Memory B cell (primary cell): ENCODE measurements at regions not wholly inside any gene's neighbourhood (a gene's known extent, or its start where the extent isn't known, plus 50 kb on each side); places are given as distances from the start of the nearest gene placed in this dataset.
"Not testable (repeated sequence)": the region's sequence is repeated elsewhere in the genome, so short reads cannot be mapped to it uniquely, and the experiment has no call there.

Experiments used
- ATAC-seq: fragments of 150-1000 bp; cut with Tn5 transposase; 2 replicates; pipeline ENCODE4 v1.10.0; 2021; ENCODE audit warnings: low read depth, mild to moderate bottlenecking, moderate library complexity
- DNase-seq, 2 donors: peaks; one replicate each; pipeline ENCODE4 v3.0.0; 2022; ENCODE audit warnings: low spot score in 2 of 2
- H3K27ac Mint-ChIP-seq: one replicate; pipeline ENCODE4 v1.8.0; 2022; ENCODE audit warnings: mild to moderate bottlenecking, moderate library complexity, mixed read lengths
- H3K27me3 Mint-ChIP-seq: one replicate; pipeline ENCODE4 v1.8.0; 2022; ENCODE audit warnings: mixed read lengths
- H3K36me3 Mint-ChIP-seq: one replicate; pipeline ENCODE4 v1.8.0; 2022; ENCODE audit warnings: mild to moderate bottlenecking, mixed read lengths
- H3K4me1 Mint-ChIP-seq: one replicate; pipeline ENCODE4 v1.8.0; 2022; ENCODE audit warnings: mixed read lengths
- H3K4me3 Mint-ChIP-seq: one replicate; pipeline ENCODE4 v1.8.0; 2022; ENCODE audit warnings: mild to moderate bottlenecking, moderate library complexity, mixed read lengths
- H3K9me3 Mint-ChIP-seq: one replicate; pipeline ENCODE4 v1.8.0; 2022; ENCODE audit warnings: mixed read lengths

DNA sequence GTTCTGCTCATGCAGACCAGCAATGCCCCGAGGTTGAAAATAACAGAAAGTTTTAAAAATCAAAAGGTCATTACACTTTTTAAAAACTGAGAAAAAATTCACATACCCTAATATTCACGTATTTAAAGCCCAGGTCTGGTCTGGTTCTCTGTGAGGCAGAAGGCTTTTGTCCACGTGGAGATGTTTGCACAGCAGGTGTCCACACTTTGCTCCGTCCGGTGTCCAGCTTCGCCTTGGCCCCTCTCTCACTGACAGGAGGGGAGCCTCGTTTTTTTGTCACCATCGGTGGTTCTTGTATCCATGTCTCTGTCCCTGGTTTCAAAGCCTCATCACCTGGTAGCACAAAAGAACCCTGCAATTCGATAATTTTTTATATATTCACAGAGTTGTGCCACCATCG is 434.6 kb upstream of the FRG1 start:
- peaks cover 3% of the 10 kb centered on the region for H3K4me1 Mint-ChIP-seq
- H3K9me3 Mint-ChIP-seq: peaks cover 10% of the 10 kb centered on the region
- no peak overlapping the region for H3K4me3 Mint-ChIP-seq
- H3K27ac Mint-ChIP-seq: no peak overlapping the region
- peaks cover 3% of the 10 kb centered on the region for H3K27me3 Mint-ChIP-seq
- no peak for DNase-seq
- no peak for ATAC-seq
- no peaks in the 10 kb centered on the region for H3K36me3 Mint-ChIP-seq

- H3K9me3 Mint-ChIP-seq: peaks cover 11% of the 10 kb centered on the region
These were observed 433.6 kb upstream of the FRG1 start for GRCh38 chr4:189507060-189507459.

GRCh38 chr4:189510601-189511000 is 430.1 kb upstream of the FRG1 start:
- H3K27ac Mint-ChIP-seq: no peak overlapping the region

More at GRCh38 chr4:189507060-189507459, 433.6 kb upstream of the FRG1 start:
- DNase-seq (no peak), ATAC-seq (no peak)
- peaks cover 3% of the 10 kb centered on the region for H3K27me3 Mint-ChIP-seq
- no peak overlapping the region for H3K27ac Mint-ChIP-seq
- H3K4me1 Mint-ChIP-seq: peaks cover 3% of the 10 kb centered on the region
- H3K4me3 Mint-ChIP-seq: no peak overlapping the region
- no peaks in the 10 kb centered on the region for H3K36me3 Mint-ChIP-seq

GRCh38 chr4:189511581-189511980 is 429.1 kb upstream of the FRG1 start:
- DNase-seq (no peak), ATAC-seq (no peak)
- H3K36me3 Mint-ChIP-seq: no peaks in the 10 kb centered on the region
- no peak overlapping the region for H3K4me3 Mint-ChIP-seq
- no peak overlapping the region for H3K27ac Mint-ChIP-seq
- no peaks in the 10 kb centered on the region for H3K4me1 Mint-ChIP-seq
- no peaks in the 10 kb centered on the region for H3K27me3 Mint-ChIP-seq
- peaks cover 6% of the 10 kb centered on the region for H3K9me3 Mint-ChIP-seq

More at GRCh38 chr4:189510601-189511000, 430.1 kb upstream of the FRG1 start:
- H3K36me3 Mint-ChIP-seq: no peaks in the 10 kb centered on the region
- H3K9me3 Mint-ChIP-seq: peaks cover 6% of the 10 kb centered on the region
- DNase-seq (no peak), ATAC-seq (no peak)
- H3K27me3 Mint-ChIP-seq: no peaks in the 10 kb centered on the region
- no peak overlapping the region for H3K4me3 Mint-ChIP-seq
- H3K4me1 Mint-ChIP-seq: no peaks in the 10 kb centered on the region

DNA sequence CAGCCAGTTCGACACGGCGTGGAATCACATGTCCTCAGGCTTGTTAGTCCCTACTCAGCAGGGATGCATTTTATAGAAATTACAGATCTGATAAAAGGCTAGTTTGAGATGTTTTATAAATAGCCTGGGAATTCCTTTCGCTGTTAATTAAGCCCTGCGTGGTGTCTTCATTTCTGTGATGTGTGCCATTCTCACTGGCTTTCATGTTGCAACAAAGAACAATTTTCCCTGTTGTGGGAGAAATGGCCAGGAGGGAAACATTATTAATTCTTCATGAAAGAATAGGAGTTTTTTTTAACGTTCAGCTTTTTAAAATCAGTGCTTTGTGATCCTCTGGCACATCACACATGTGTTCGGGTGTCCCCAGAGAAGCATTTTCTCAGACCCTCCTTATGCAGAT is 427.3 kb upstream of the FRG1 start:
- no peaks in the 10 kb centered on the region for H3K4me1 Mint-ChIP-seq
- ATAC-seq (no peak), DNase-seq (no peak)
- H3K9me3 Mint-ChIP-seq: peaks cover 6% of the 10 kb centered on the region
- no peak overlapping the region for H3K27ac Mint-ChIP-seq
- no peaks in the 10 kb centered on the region for H3K36me3 Mint-ChIP-seq
- no peaks in the 10 kb centered on the region for H3K27me3 Mint-ChIP-seq
- H3K4me3 Mint-ChIP-seq: no peak overlapping the region

GRCh38 chr4:189514209-189514608 is 426.5 kb upstream of the FRG1 start:
- Mint-ChIP-seq H3K36me3 (no peaks in the 10 kb centered on the region), H3K4me1 (no peaks in the 10 kb centered on the region), H3K27me3 (no peaks in the 10 kb centered on the region), H3K27ac (no peak overlapping the region), H3K9me3 (peaks cover 6% of the 10 kb centered on the region), H3K4me3 (no peak overlapping the region)
- DNase-seq: no peak
- ATAC-seq: no peak

DNA sequence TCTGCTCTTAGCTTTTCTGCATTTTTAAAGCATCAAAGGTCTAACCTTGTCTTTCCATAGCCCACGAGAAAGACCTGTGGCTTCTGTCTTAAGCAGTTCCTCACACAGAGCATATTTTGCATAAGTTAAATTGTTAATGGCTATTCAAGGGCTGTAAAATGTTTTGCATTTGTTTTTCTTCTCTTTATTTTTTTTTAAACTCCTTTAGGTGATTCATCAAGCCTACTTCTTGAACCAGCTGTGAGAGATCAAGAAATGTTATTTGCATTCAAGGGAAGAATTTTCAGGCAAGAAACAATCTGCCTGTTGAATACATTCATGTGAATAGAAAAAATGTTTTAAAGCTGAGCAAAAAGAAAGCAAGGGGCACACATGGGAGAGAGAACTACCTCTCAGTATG is 423.8 kb upstream of the FRG1 start:
- DNase-seq (no peak), ATAC-seq (no peak)
- Mint-ChIP-seq H3K36me3 (no peaks in the 10 kb centered on the region), H3K9me3 (peaks cover 1% of the 10 kb centered on the region), H3K27me3 (no peaks in the 10 kb centered on the region), H3K4me1 (no peaks in the 10 kb centered on the region), H3K4me3 (no peak overlapping the region), H3K27ac (no peak overlapping the region)

DNA sequence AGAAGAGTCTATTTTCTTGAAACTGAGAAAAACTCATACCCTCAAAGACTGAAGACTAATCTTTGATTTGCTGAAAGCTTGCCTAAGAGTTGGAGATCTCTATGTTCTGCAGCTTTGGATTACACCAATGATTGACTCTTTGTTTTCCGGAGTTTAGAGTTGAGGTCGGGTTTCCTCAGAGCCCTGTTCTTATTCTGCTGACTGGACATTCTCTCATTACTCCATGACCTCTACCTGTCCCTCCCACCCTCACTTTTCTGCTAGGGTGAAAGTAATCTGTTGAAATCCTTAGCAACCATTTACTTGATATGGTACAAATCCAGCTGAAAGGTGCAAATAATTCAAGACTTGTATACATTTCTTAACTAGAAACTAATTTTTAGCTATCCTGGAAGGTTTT is 421.5 kb upstream of the FRG1 start:
- H3K9me3 Mint-ChIP-seq: peaks cover 10% of the 10 kb centered on the region
- H3K4me1 Mint-ChIP-seq: no peaks in the 10 kb centered on the region
- ATAC-seq: no peak

DNA sequence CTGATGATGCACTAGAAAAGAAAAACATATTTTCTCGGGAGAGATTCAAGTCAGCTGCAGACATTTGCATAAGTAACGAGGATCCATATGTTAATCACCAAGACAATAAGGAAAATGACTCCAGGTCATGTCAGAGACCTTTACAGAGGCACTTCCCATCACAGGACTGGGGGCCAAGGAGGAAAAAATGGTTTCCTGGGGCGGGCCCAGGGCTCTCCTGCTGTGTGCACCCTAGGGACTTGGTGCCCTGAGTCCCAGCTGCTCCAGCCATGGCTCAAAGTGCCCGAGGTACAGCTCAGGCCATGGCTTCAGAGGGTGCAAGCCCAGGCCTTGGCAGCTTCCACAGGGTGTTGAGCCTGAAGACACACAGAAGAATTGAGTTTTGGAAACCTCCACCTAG is 415.4 kb upstream of the FRG1 start:
- Mint-ChIP-seq H3K4me3 (no peak overlapping the region), H3K9me3 (peaks cover 14% of the 10 kb centered on the region), H3K27me3 (no peaks in the 10 kb centered on the region), H3K27ac (no peak overlapping the region), H3K4me1 (no peaks in the 10 kb centered on the region), H3K36me3 (no peaks in the 10 kb centered on the region)
- ATAC-seq (no peak), DNase-seq (no peak)

More for the DNA sequence above, 421.5 kb upstream of the FRG1 start:
- H3K27me3 Mint-ChIP-seq: no peaks in the 10 kb centered on the region
- no peak overlapping the region for H3K4me3 Mint-ChIP-seq
- no peak overlapping the region for H3K27ac Mint-ChIP-seq
- H3K36me3 Mint-ChIP-seq: no peaks in the 10 kb centered on the region
- DNase-seq: no peak

- H3K27ac Mint-ChIP-seq: no peak overlapping the region
- ATAC-seq: no peak
- H3K4me3 Mint-ChIP-seq: no peak overlapping the region
- no peaks in the 10 kb centered on the region for H3K4me1 Mint-ChIP-seq
- peaks cover 14% of the 10 kb centered on the region for H3K9me3 Mint-ChIP-seq
- DNase-seq: no peak
- H3K27me3 Mint-ChIP-seq: no peaks in the 10 kb centered on the region
- peaks cover 2% of the 10 kb centered on the region for H3K36me3 Mint-ChIP-seq
These were observed 409.8 kb upstream of the FRG1 start for GRCh38 chr4:189530848-189531247.

- Mint-ChIP-seq H3K4me3 (no peak overlapping the region), H3K27me3 (no peaks in the 10 kb centered on the region), H3K4me1 (no peaks in the 10 kb centered on the region), H3K27ac (no peak overlapping the region), H3K9me3 (peaks cover 12% of the 10 kb centered on the region), H3K36me3 (peaks cover 2% of the 10 kb centered on the region)
- DNase-seq (no peak), ATAC-seq (no peak)
These were observed 407.1 kb upstream of the FRG1 start for GRCh38 chr4:189533603-189534002.

- DNase-seq (no peak), ATAC-seq (no peak)
- Mint-ChIP-seq H3K4me3 (no peak overlapping the region), H3K27ac (no peak overlapping the region), H3K27me3 (no peaks in the 10 kb centered on the region), H3K36me3 (no peaks in the 10 kb centered on the region), H3K4me1 (no peaks in the 10 kb centered on the region), H3K9me3 (peaks cover 1% of the 10 kb centered on the region)
These were observed 393.1 kb upstream of the FRG1 start for GRCh38 chr4:189547559-189547958.

GRCh38 chr4:189548484-189549125 is 392.1 kb upstream of the FRG1 start:
- no peak for ATAC-seq
- no peaks in the 10 kb centered on the region for H3K4me1 Mint-ChIP-seq
- no peak overlapping the region for H3K4me3 Mint-ChIP-seq
- no peaks in the 10 kb centered on the region for H3K36me3 Mint-ChIP-seq
- H3K9me3 Mint-ChIP-seq: peaks cover 1% of the 10 kb centered on the region
- H3K27me3 Mint-ChIP-seq: no peaks in the 10 kb centered on the region
- no peak overlapping the region for H3K27ac Mint-ChIP-seq
- DNase-seq: no peak

- H3K27ac Mint-ChIP-seq, H3K9me3 Mint-ChIP-seq, ATAC-seq, H3K4me1 Mint-ChIP-seq, H3K27me3 Mint-ChIP-seq, H3K36me3 Mint-ChIP-seq, DNase-seq, H3K4me3 Mint-ChIP-seq: not testable (repeated sequence)
These were observed 388.6 kb upstream of the FRG1 start for GRCh38 chr4:189551931-189552670.

DNA sequence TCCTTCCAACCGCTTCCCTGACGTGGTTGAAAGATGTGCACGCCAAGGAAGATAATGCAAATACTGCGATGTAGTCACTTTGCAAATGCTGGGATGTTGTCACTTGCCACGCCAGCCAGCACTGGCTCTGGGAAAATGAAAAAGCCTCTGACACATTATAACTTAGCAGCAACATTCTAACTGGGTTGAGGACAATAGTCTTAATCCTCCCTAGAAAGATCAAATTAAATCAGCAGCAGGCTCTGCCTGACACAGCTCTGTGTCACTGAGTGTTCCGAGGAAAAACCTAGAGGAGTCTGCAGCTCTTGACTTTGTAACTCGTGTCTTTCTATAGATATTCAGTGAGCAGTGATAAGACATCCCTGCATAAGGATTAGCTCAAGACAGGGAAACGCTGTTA is 380.1 kb upstream of the FRG1 start:
- DNase-seq, H3K4me1 Mint-ChIP-seq, H3K9me3 Mint-ChIP-seq, H3K36me3 Mint-ChIP-seq, H3K4me3 Mint-ChIP-seq, H3K27ac Mint-ChIP-seq, ATAC-seq, H3K27me3 Mint-ChIP-seq: not testable (repeated sequence)
